C4-2B (cell line): ENCODE measurements at regions not wholly inside any gene's neighbourhood (a gene's known extent, or its start where the extent isn't known, plus 50 kb on each side); places are given as distances from the start of the nearest gene placed in this dataset.

Experiments used
- CTCF ChIP-seq: fragments of 450-650 bp; conservative IDR thresholded peaks from 2 replicates; pipeline ENCODE4 v1.5.1; 2017; ENCODE audit warnings: mild to moderate bottlenecking
- ZFX ChIP-seq: fragments of 450-650 bp; IDR thresholded peaks from 2 replicates; pipeline ENCODE4 v1.6.1; 2017

DNA sequence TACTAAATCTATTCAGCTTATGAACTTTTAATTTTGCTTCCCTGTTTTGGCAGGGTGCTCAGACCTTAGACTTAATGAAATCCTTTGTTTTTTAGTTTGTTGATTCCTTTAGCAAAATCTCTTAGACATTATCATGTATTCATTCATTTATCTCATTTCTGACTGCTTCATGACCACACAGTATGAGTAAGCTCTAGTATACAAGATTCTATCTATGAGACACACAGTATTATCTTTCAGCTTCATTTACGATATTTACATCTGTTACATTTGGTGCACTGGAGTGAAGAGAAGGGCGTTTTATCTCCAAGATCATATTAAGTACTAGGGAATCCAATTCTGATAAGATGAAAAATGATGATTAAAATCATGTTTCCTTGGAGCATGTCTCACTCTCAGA, 448.1 kb upstream of the CA10 start:
- TF ChIP-seq CTCF: no peak
- TF ChIP-seq ZFX: no peak
